Astrocyte (in vitro differentiated cells and primary cell): ENCODE measurements at regions not wholly inside any gene's neighbourhood (a gene's known extent, or its start where the extent isn't known, plus 50 kb on each side); places are given as distances from the start of the nearest gene placed in this dataset.

Experiments used
- DNase-seq: peaks from one replicate; pipeline ENCODE4 v3.0.0-alpha.2; 2010; ENCODE audit warnings: low read depth
- FAIRE-seq: peaks from 2 replicates; lab custom pipeline; 2011; peaks lifted over from hg19 to GRCh38; lab: Jason Lieb, UNC
- H2AFZ ChIP-seq: 2 replicates; pipeline ENCODE4 v1.6.0; 2012; ENCODE audit warnings: low read depth, low read length, inconsistent platforms
- H3K27ac ChIP-seq: 2 replicates; pipeline ENCODE4 v1.5.1; 2011; ENCODE audit warnings: low read depth, low read length, inconsistent platforms
- H3K27me3 ChIP-seq: 2 replicates; pipeline ENCODE4 v1.6.0; 2011; ENCODE audit warnings: low read length, inconsistent platforms; ENCODE audit not compliant: insufficient read depth
- H3K36me3 ChIP-seq: 2 replicates; pipeline ENCODE4 v1.5.1; 2011; ENCODE audit warnings: low read length, inconsistent platforms; ENCODE audit not compliant: insufficient read depth
- H3K4me1 ChIP-seq: 2 replicates; pipeline ENCODE4 v1.5.1; 2011; ENCODE audit warnings: low read length, inconsistent platforms; ENCODE audit not compliant: insufficient read depth
- H3K4me2 ChIP-seq: 2 replicates; pipeline ENCODE4 v1.6.0; 2012; ENCODE audit warnings: low read length, inconsistent platforms
- H3K4me3 ChIP-seq: 2 replicates; pipeline ENCODE4 v1.5.1; 2011; ENCODE audit warnings: low read depth, mild to moderate bottlenecking, low read length, inconsistent platforms; ENCODE audit not compliant: insufficient read depth
- H3K79me2 ChIP-seq: 2 replicates; pipeline ENCODE4 v1.6.0; 2012; ENCODE audit warnings: mild to moderate bottlenecking, low read length, inconsistent platforms; ENCODE audit not compliant: insufficient read depth
- H3K9ac ChIP-seq: 2 replicates; pipeline ENCODE4 v1.6.0; 2012; ENCODE audit warnings: mild to moderate bottlenecking, low read length, inconsistent platforms
- H3K9me3 ChIP-seq: 2 replicates; pipeline ENCODE4 v1.5.1; 2012; ENCODE audit warnings: low read depth, mild to moderate bottlenecking, low read length, inconsistent platforms; ENCODE audit not compliant: insufficient read depth
- H4K20me1 ChIP-seq: 2 replicates; pipeline ENCODE4 v1.6.0; 2012; ENCODE audit warnings: low read length, inconsistent platforms; ENCODE audit not compliant: insufficient read depth
- H3K27ac Mint-ChIP-seq: one replicate; pipeline ENCODE4 v1.8.0; 2021; ENCODE audit warnings: mild to moderate bottlenecking, mixed read lengths; ENCODE audit not compliant: unreplicated experiment
- H3K27me3 Mint-ChIP-seq: one replicate; pipeline ENCODE4 v1.8.0; 2021; ENCODE audit warnings: low read depth, mixed read lengths; ENCODE audit not compliant: unreplicated experiment
- H3K36me3 Mint-ChIP-seq: one replicate; pipeline ENCODE4 v1.8.0; 2021; ENCODE audit warnings: low read depth, mixed read lengths; ENCODE audit not compliant: unreplicated experiment
- H3K4me1 Mint-ChIP-seq: one replicate; pipeline ENCODE4 v1.8.0; 2021; ENCODE audit warnings: low read depth, mixed read lengths; ENCODE audit not compliant: unreplicated experiment
- H3K4me3 Mint-ChIP-seq: one replicate; pipeline ENCODE4 v1.8.0; 2021; ENCODE audit warnings: mild to moderate bottlenecking, moderate library complexity, mixed read lengths; ENCODE audit not compliant: unreplicated experiment
- H3K9me3 Mint-ChIP-seq: one replicate; pipeline ENCODE4 v1.8.0; 2021; ENCODE audit warnings: mild to moderate bottlenecking, mixed read lengths; ENCODE audit not compliant: unreplicated experiment
- CTCF ChIP-seq: IDR thresholded peaks from 2 replicates; pipeline ENCODE4 v1.5.1; 2011; ENCODE audit warnings: low read depth, mild to moderate bottlenecking, inconsistent platforms, low read length, moderate library complexity; ENCODE audit not compliant: insufficient read depth
- EZH2 ChIP-seq: IDR thresholded peaks from 2 replicates; pipeline ENCODE4 v1.6.1; 2012; ENCODE audit warnings: mild to moderate bottlenecking, low read length, inconsistent platforms; ENCODE audit not compliant: insufficient read depth

GRCh38 chr2:13585732-13586131, 869.0 kb downstream of the TRIB2 start:
- DNase-seq = no peak
- no peak for FAIRE-seq
- Histone ChIP-seq H3K9me3 (no peaks in the 10 kb centered on the region), H2AFZ (no peak overlapping the region), H3K4me2 (no peak overlapping the region), H3K79me2 (no peaks in the 10 kb centered on the region), H3K27me3 (no peaks in the 10 kb centered on the region), H3K9ac (no peak overlapping the region), H3K4me1 (no peaks in the 10 kb centered on the region), H3K4me3 (no peak overlapping the region), H3K27ac (no peak overlapping the region), H3K36me3 (no peaks in the 10 kb centered on the region), H4K20me1 (no peaks in the 10 kb centered on the region)
- Mint-ChIP-seq H3K27me3 (no peaks in the 10 kb centered on the region), H3K27ac (no peak overlapping the region), H3K36me3 (no peaks in the 10 kb centered on the region), H3K4me1 (peaks cover 6% of the 10 kb centered on the region), H3K4me3 (no peak overlapping the region), H3K9me3 (no peaks in the 10 kb centered on the region)
- no peak for TF ChIP-seq CTCF
- no peak for TF ChIP-seq EZH2

GRCh38 chr2:13596233-13596632, 879.5 kb downstream of the TRIB2 start:
- H3K4me3 Mint-ChIP-seq = no peak overlapping the region
- no peak for FAIRE-seq
- Histone ChIP-seq H4K20me1 (no peaks in the 10 kb centered on the region), H3K79me2 (no peaks in the 10 kb centered on the region), H3K9ac (no peak overlapping the region), H3K27ac (no peak overlapping the region), H3K9me3 (no peaks in the 10 kb centered on the region), H3K36me3 (no peaks in the 10 kb centered on the region), H3K27me3 (no peaks in the 10 kb centered on the region), H3K4me2 (no peak overlapping the region), H3K4me1 (no peaks in the 10 kb centered on the region), H2AFZ (no peak overlapping the region), H3K4me3 (no peak overlapping the region)
- no peaks in the 10 kb centered on the region for H3K27me3 Mint-ChIP-seq
- no peaks in the 10 kb centered on the region for H3K4me1 Mint-ChIP-seq
- H3K9me3 Mint-ChIP-seq = no peaks in the 10 kb centered on the region
- H3K27ac Mint-ChIP-seq = no peak overlapping the region
- no peaks in the 10 kb centered on the region for H3K36me3 Mint-ChIP-seq
- no peak for TF ChIP-seq EZH2
- no peak for TF ChIP-seq CTCF
- no peak for DNase-seq

GRCh38 chr2:13597176-13597575, 880.4 kb downstream of the TRIB2 start:
- no peaks in the 10 kb centered on the region for H3K27me3 ChIP-seq
- DNase-seq (no peak), FAIRE-seq (no peak)
- H3K36me3 ChIP-seq = no peaks in the 10 kb centered on the region
- no peaks in the 10 kb centered on the region for H3K4me1 ChIP-seq
- H3K4me1 Mint-ChIP-seq = no peaks in the 10 kb centered on the region
- no peaks in the 10 kb centered on the region for H3K27me3 Mint-ChIP-seq
- no peaks in the 10 kb centered on the region for H3K9me3 ChIP-seq
- no peak overlapping the region for H3K4me3 Mint-ChIP-seq
- TF ChIP-seq EZH2 (no peak), CTCF (no peak)
- H3K4me3 ChIP-seq = no peak overlapping the region
- no peaks in the 10 kb centered on the region for H3K79me2 ChIP-seq
- no peak overlapping the region for H3K4me2 ChIP-seq
- H3K9ac ChIP-seq = no peak overlapping the region
- H3K9me3 Mint-ChIP-seq = no peaks in the 10 kb centered on the region
- H3K27ac ChIP-seq = no peak overlapping the region
- no peaks in the 10 kb centered on the region for H3K36me3 Mint-ChIP-seq
- H2AFZ ChIP-seq = no peak overlapping the region
- no peak overlapping the region for H3K27ac Mint-ChIP-seq
- H4K20me1 ChIP-seq = no peaks in the 10 kb centered on the region
